ENCODE measurements at regions not wholly inside any gene's neighbourhood (a gene's known extent, or its start where the extent isn't known, plus 50 kb on each side); places are given as distances from the start of the nearest gene placed in this dataset.

DNA sequence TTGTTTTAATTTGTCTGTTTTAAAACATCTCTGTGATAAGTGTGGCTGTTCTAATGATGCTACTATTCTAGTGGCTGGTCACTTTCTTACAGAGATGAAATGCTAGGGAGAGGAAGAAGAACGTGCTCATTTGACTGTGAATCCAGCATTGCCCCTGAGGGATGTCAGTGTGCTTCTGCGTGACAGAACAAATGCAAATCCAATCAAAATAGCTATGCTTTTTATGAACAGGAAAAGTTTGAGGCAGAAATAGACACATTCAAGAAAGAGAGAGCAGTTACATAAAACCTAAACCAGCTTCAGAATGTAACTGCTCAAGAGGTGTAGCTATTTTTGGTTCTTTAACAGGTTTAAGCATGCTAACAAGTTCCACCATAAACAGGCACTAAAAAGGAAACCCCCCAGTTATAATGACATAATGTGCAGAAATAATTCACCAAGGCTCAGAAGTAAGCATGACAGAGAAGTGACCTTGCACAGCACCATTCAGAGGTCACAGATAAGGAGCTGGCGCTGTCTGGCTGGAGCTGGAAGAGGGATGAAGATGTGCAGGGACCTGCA lies 385.3 kb downstream of the EPM2A start:
- TF ChIP-seq CTCF (IDR thresholded peaks at IDR 0.05; ENCODE audit: low read depth, low read length, poor library complexity, severe bottlenecking), result no peak
- TF ChIP-seq EZH2phosphoT487 (IDR thresholded peaks at IDR 0.05; ENCODE audit: borderline replicate concordance, low read length), result no peak
